Endothelial cell of umbilical vein (primary cell): ENCODE measurements at regions not wholly inside any gene's neighbourhood (a gene's known extent, or its start where the extent isn't known, plus 50 kb on each side); places are given as distances from the start of the nearest gene placed in this dataset.

Experiments
- BruUV-seq: library from RNA; stranded (reverse); fragments of 400-500 nt; replicated peaks from 2 replicates; lab custom pipeline; 2021; lab: Mats Ljungman, UMichigan
- CTCF ChIA-PET: fragments of 300-600, 350-600 bp; sonication (Branson Sonifier 250); formaldehyde crosslinking; loops from one replicate; lab custom pipeline; 2021; ENCODE audit warnings: antibody characterized with exemption, inconsistent platforms; lab: Charles Lee
- POLR2A ChIA-PET: fragments of 300-600, 350-600 bp; sonication (Branson Sonifier 250); formaldehyde crosslinking; loops from one replicate; lab custom pipeline; 2021; ENCODE audit warnings: antibody characterized with exemption, inconsistent platforms; lab: Charles Lee
- DNase-seq: peaks from one replicate; pipeline ENCODE4 v3.0.0-alpha.2; 2011; ENCODE audit warnings: low read depth, low spot score
- FAIRE-seq: peaks from 2 replicates; lab custom pipeline; 2011; peaks lifted over from hg19 to GRCh38; lab: Jason Lieb, UNC
- H2AFZ ChIP-seq: 2 replicates; pipeline ENCODE4 v1.6.0; 2012; ENCODE audit warnings: low read depth, low read length, control low read depth, inconsistent platforms
- H3K27ac ChIP-seq: 2 replicates; pipeline ENCODE4 v1.5.1; 2011; ENCODE audit warnings: low read depth, mild to moderate bottlenecking, control low read depth, low read length, moderate library complexity; ENCODE audit not compliant: insufficient read depth
- H3K27me3 ChIP-seq, 2 experiments: 2 replicates each; pipeline versions ENCODE4 v1.6.0 to v1.6.1; 2011; ENCODE audit warnings: low read length in 2 of 2, mixed read lengths in 1 of 2; ENCODE audit not compliant: control insufficient read depth in 2 of 2, insufficient read depth in 2 of 2
- H3K36me3 ChIP-seq, 2 experiments: 2 replicates in 1 of 2; 3 replicates in 1 of 2; pipeline ENCODE4 v1.5.1; 2011; ENCODE audit warnings: low read length in 2 of 2, mild to moderate bottlenecking in 1 of 2, moderate library complexity in 1 of 2; ENCODE audit not compliant: control insufficient read depth in 2 of 2, insufficient read depth in 2 of 2; ENCODE audit errors: extremely low read depth in 1 of 2
- H3K4me1 ChIP-seq: 3 replicates; pipeline ENCODE4 v1.5.1; 2011; ENCODE audit warnings: mild to moderate bottlenecking, low read length; ENCODE audit not compliant: control insufficient read depth, insufficient read depth; ENCODE audit errors: extremely low read depth
- H3K4me2 ChIP-seq: 2 replicates; pipeline ENCODE4 v1.6.1; 2011; ENCODE audit warnings: low read length, control low read depth, mixed read lengths; ENCODE audit not compliant: insufficient read depth
- H3K4me3 ChIP-seq, 3 experiments: fragments of 200-600 bp in 1 of 3; sonication (generic), shearing (Covaris generic) in 1 of 3; replicated peaks in 1 of 3; 2 replicates each; pipeline ENCODE4 v1.5.1; 2011 to 2016; ENCODE audit warnings: control low read depth in 3 of 3, low read length in 3 of 3, mild to moderate bottlenecking in 2 of 3, inconsistent platforms in 1 of 3, low read depth in 1 of 3, moderate library complexity in 1 of 3; ENCODE audit not compliant: insufficient read depth in 1 of 3
- H3K79me2 ChIP-seq: 2 replicates; pipeline ENCODE4 v1.6.0; 2012; ENCODE audit warnings: low read length, inconsistent platforms; ENCODE audit not compliant: control insufficient read depth, insufficient read depth
- H3K9ac ChIP-seq: replicated peaks from 2 replicates; pipeline ENCODE3; 2011; ENCODE audit warnings: low read length, control low read depth; ENCODE audit not compliant: insufficient read depth; ENCODE audit errors: extremely low read depth
- H3K9me1 ChIP-seq: replicated peaks from 3 replicates; pipeline ENCODE4 v1.6.0; 2011; ENCODE audit warnings: mild to moderate bottlenecking, low read length; ENCODE audit not compliant: control insufficient read depth, insufficient read depth; ENCODE audit errors: extremely low read depth
- H3K9me3 ChIP-seq: replicated peaks from 2 replicates; pipeline ENCODE4 v1.5.1; 2012; ENCODE audit warnings: low read length, inconsistent platforms; ENCODE audit not compliant: control insufficient read depth, insufficient read depth
- H4K20me1 ChIP-seq: replicated peaks from 2 replicates; pipeline ENCODE3; 2011; ENCODE audit warnings: mild to moderate bottlenecking, low read length; ENCODE audit not compliant: control insufficient read depth, insufficient read depth; ENCODE audit errors: extremely low read depth
- EZH2 ChIP-seq: IDR thresholded peaks from 2 replicates; pipeline ENCODE4 v1.6.1; 2012; ENCODE audit warnings: borderline replicate concordance, low read depth, mild to moderate bottlenecking, moderate library complexity, low read length, inconsistent platforms; ENCODE audit not compliant: severe bottlenecking
- FOS ChIP-seq: IDR thresholded peaks from 2 replicates; pipeline ENCODE4 v1.6.1; 2011; ENCODE audit warnings: mild to moderate bottlenecking, low read length, moderate library complexity, borderline replicate concordance; ENCODE audit not compliant: insufficient read depth
- GATA2 ChIP-seq: IDR thresholded peaks from 2 replicates; pipeline ENCODE4 v1.7.0; 2011; ENCODE audit warnings: low read depth, mild to moderate bottlenecking, moderate library complexity, mixed read lengths, low read length; ENCODE audit not compliant: insufficient read length, insufficient read depth
- JUN ChIP-seq: IDR thresholded peaks from 2 replicates; pipeline ENCODE4 v1.6.1; 2011; ENCODE audit warnings: borderline replicate concordance, low read depth; ENCODE audit not compliant: insufficient read length, insufficient read depth
- MYC ChIP-seq: IDR thresholded peaks from one replicate; pipeline ENCODE4 v1.6.1; 2011; ENCODE audit warnings: mild to moderate bottlenecking, low read depth, low read length
- POLR2A ChIP-seq: IDR thresholded peaks from 2 replicates; pipeline ENCODE4 v1.6.1; 2012; ENCODE audit warnings: low read depth, mild to moderate bottlenecking, control low read depth, low read length
- POLR2AphosphoS5 ChIP-seq: IDR thresholded peaks from 2 replicates; pipeline ENCODE4 v1.6.1; 2012; ENCODE audit warnings: low read depth, mild to moderate bottlenecking, control low read depth, low read length, moderate library complexity; ENCODE audit not compliant: insufficient read depth
- dilution Hi-C: fragments of 300-500 bp; cut with MboI; formaldehyde crosslinking; loops from one replicate; pipeline ENCODE4 v1.15.0; 2019; ENCODE audit warnings: low sequenced_read_pairs; ENCODE audit not compliant: extremely low pct_ligation_motif_present
- intact Hi-C: fragments of 100-400 bp; cut with micrococcal nuclease; formaldehyde crosslinking; loops from one replicate; pipeline ENCODE4 v1.10.0; 2022
- TF ChIP-seq, protein P1 (sequence below), 2 donors: IDR thresholded peaks; 1 replicate in 1 of 2; 2 replicates in 1 of 2; pipeline ENCODE4 v1.5.1; 2011; ENCODE audit warnings: low read length in 2 of 2, mild to moderate bottlenecking in 2 of 2, moderate library complexity in 2 of 2, control low read depth in 1 of 2, inconsistent platforms in 1 of 2, low read depth in 1 of 2; ENCODE audit not compliant: insufficient read depth in 1 of 2; ENCODE audit errors: extremely low read depth in 1 of 2
- TF ChIP-seq, protein P2 (sequence below): IDR thresholded peaks from 2 replicates; pipeline ENCODE4 v1.6.1; 2011; ENCODE audit not compliant: insufficient read depth, insufficient read length

DNA sequence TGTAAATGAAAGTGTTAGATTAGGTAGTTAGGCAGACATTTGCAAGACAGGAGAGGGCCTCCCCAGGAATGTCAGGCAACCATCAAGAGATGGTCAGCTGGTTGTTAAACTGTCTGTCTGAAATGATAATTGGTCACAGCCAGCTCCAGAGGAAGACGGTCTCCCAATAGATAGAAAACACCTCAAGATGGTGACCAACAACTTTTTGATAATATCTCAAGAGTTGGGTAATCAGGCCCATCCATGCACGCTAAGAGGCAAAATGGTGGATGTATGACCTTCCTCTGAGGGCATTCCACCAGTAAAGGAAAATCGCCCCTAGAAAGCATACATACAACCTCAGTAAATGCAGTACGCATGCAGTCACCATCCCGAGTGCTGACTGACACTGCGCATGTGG, 118.2 kb downstream of the MAP3K21 start:
- dilution Hi-C loops = no loop called here
- CTCF ChIA-PET = no interaction called here
- intact Hi-C loops = no loop called here

More for the DNA sequence above, 118.2 kb downstream of the MAP3K21 start:
- no peak overlapping the region for H3K4me2 ChIP-seq
- H4K20me1 ChIP-seq = no peaks in the 10 kb centered on the region
- H3K4me3 ChIP-seq = no peak overlapping the region
- TF ChIP-seq JUN (no peak), FOS (no peak), POLR2A (no peak), GATA2 (no peak), MYC (no peak), POLR2AphosphoS5 (no peak), EZH2 (no peak)
- TF ChIP-seq, protein P1, sequence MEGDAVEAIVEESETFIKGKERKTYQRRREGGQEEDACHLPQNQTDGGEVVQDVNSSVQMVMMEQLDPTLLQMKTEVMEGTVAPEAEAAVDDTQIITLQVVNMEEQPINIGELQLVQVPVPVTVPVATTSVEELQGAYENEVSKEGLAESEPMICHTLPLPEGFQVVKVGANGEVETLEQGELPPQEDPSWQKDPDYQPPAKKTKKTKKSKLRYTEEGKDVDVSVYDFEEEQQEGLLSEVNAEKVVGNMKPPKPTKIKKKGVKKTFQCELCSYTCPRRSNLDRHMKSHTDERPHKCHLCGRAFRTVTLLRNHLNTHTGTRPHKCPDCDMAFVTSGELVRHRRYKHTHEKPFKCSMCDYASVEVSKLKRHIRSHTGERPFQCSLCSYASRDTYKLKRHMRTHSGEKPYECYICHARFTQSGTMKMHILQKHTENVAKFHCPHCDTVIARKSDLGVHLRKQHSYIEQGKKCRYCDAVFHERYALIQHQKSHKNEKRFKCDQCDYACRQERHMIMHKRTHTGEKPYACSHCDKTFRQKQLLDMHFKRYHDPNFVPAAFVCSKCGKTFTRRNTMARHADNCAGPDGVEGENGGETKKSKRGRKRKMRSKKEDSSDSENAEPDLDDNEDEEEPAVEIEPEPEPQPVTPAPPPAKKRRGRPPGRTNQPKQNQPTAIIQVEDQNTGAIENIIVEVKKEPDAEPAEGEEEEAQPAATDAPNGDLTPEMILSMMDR (IDR thresholded peaks at IDR 0.05; ENCODE audit: extremely low read depth in 1 of 2, insufficient read depth in 1 of 2, low read depth in 1 of 2, low read length in 2 of 2) = no peak
- TF ChIP-seq, protein P2, sequence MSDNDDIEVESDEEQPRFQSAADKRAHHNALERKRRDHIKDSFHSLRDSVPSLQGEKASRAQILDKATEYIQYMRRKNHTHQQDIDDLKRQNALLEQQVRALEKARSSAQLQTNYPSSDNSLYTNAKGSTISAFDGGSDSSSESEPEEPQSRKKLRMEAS = no peak
- POLR2A ChIA-PET = no interaction called here
- H3K27me3 ChIP-seq = no peaks in the 10 kb centered on the region
- no peak overlapping the region for H2AFZ ChIP-seq
- no TSS peak for BruUV-seq
- no peaks in the 10 kb centered on the region for H3K36me3 ChIP-seq
- no peak for DNase-seq
- no peak overlapping the region for H3K27ac ChIP-seq
- no peaks in the 10 kb centered on the region for H3K9me1 ChIP-seq
- H3K79me2 ChIP-seq = no peaks in the 10 kb centered on the region
- H3K9ac ChIP-seq = no peak overlapping the region
- FAIRE-seq = no peak
- no peaks in the 10 kb centered on the region for H3K9me3 ChIP-seq
- no peaks in the 10 kb centered on the region for H3K4me1 ChIP-seq
